MCF 10A (cell line): ENCODE measurements at regions not wholly inside any gene's neighbourhood (a gene's known extent, or its start where the extent isn't known, plus 50 kb on each side); places are given as distances from the start of the nearest gene placed in this dataset.

Source experiments
- BruUV-seq: library from RNA; stranded (reverse); fragments of 400-500 nt; replicated peaks from 2 replicates; lab custom pipeline; 2021; lab: Mats Ljungman, UMichigan
- CTCF ChIA-PET: fragments of 300-600 bp; sonication (Branson Sonifier 250); formaldehyde crosslinking; extraction: SDS; loops from one replicate; lab custom pipeline; 2021; ENCODE audit warnings: antibody characterized with exemption, inconsistent platforms; lab: Yijun Ruan, JAX
- POLR2A ChIA-PET: fragments of 300-600, 350-650 bp; sonication (Branson Sonifier 250); formaldehyde crosslinking; extraction: SDS; loops from one replicate; lab custom pipeline; 2020; ENCODE audit warnings: antibody characterized with exemption, inconsistent platforms; lab: Yijun Ruan, JAX
- DNase-seq: peaks from one replicate; pipeline ENCODE4 v3.0.0-alpha.2; 2018; ENCODE audit not compliant: unreplicated experiment
- H3K27ac Mint-ChIP-seq: one replicate; pipeline ENCODE4 v1.8.0; 2022; ENCODE audit warnings: mild to moderate bottlenecking, low read depth, mixed read lengths; ENCODE audit not compliant: unreplicated experiment
- H3K27me3 Mint-ChIP-seq: one replicate; pipeline ENCODE4 v1.8.0; 2022; ENCODE audit warnings: mixed read lengths; ENCODE audit not compliant: insufficient read depth, unreplicated experiment
- H3K36me3 Mint-ChIP-seq: one replicate; pipeline ENCODE4 v1.8.0; 2022; ENCODE audit warnings: mild to moderate bottlenecking, moderate library complexity, mixed read lengths; ENCODE audit not compliant: insufficient read depth, unreplicated experiment
- H3K4me1 Mint-ChIP-seq: one replicate; pipeline ENCODE4 v1.8.0; 2022; ENCODE audit warnings: mixed read lengths; ENCODE audit not compliant: insufficient read depth, unreplicated experiment
- H3K4me3 Mint-ChIP-seq: one replicate; pipeline ENCODE4 v1.8.0; 2022; ENCODE audit warnings: mild to moderate bottlenecking, moderate library complexity, mixed read lengths; ENCODE audit not compliant: unreplicated experiment
- H3K9me3 Mint-ChIP-seq: one replicate; pipeline ENCODE4 v1.8.0; 2022; ENCODE audit warnings: mixed read lengths; ENCODE audit not compliant: unreplicated experiment
- CTCF ChIP-seq: fragments of 200-600 bp; IDR thresholded peaks from one replicate; pipeline ENCODE4 v1.8.0; 2022; ENCODE audit warnings: antibody characterized with exemption, mild to moderate bottlenecking; ENCODE audit not compliant: unreplicated experiment
- intact Hi-C: fragments of 100-400 bp; cut with micrococcal nuclease; formaldehyde crosslinking; loops from 2 replicates; pipeline ENCODE4 v1.14.1; 2022

- no peak for DNase-seq
- intact Hi-C loops = no loop called here
- H3K9me3 Mint-ChIP-seq = no peaks in the 10 kb centered on the region
- CTCF ChIA-PET = no interaction called here
- TF ChIP-seq CTCF = no peak
- H3K27me3 Mint-ChIP-seq = no peaks in the 10 kb centered on the region
- peaks cover 12% of the 10 kb centered on the region for H3K4me1 Mint-ChIP-seq
- no peak overlapping the region for H3K27ac Mint-ChIP-seq
- no peaks in the 10 kb centered on the region for H3K36me3 Mint-ChIP-seq
- POLR2A ChIA-PET = interaction anchor here (0.6 kb wide), 1 partner anchor 204 kb away, joined by 3 read pairs; the partner anchor contains the start of gene MEX3C
- BruUV-seq = no TSS peak
- H3K4me3 Mint-ChIP-seq = no peak overlapping the region
Measured at GRCh38 chr18:51401912-51402311, 204.4 kb upstream of the MEX3C start.

- CTCF ChIA-PET = interaction anchor here (0.8 kb wide), 1 partner anchor 15 kb away, joined by 3 read pairs; no protein-coding TSS in a partner anchor
- H3K4me1 Mint-ChIP-seq = peaks cover 5% of the 10 kb centered on the region
- H3K27me3 Mint-ChIP-seq = no peaks in the 10 kb centered on the region
- no peak for DNase-seq
- intact Hi-C loops = no loop called here
- no peaks in the 10 kb centered on the region for H3K36me3 Mint-ChIP-seq
- H3K4me3 Mint-ChIP-seq = no peak overlapping the region
- POLR2A ChIA-PET = no interaction called here
- H3K27ac Mint-ChIP-seq = no peak overlapping the region
- no peak for TF ChIP-seq CTCF
- H3K9me3 Mint-ChIP-seq = no peaks in the 10 kb centered on the region
- BruUV-seq = no TSS peak
Measured at GRCh38 chr18:51404620-51405019, 207.1 kb upstream of the MEX3C start.

GRCh38 chr18:51405683-51406477 lies 208.4 kb upstream of the MEX3C start:
- H3K4me1 Mint-ChIP-seq = peaks cover under 1% of the 10 kb centered on the region
- no peak for TF ChIP-seq CTCF

GRCh38 chr18:51417643-51418483 lies 220.4 kb upstream of the MEX3C start:
- Mint-ChIP-seq H3K4me1 (no peaks in the 10 kb centered on the region), H3K27me3 (no peaks in the 10 kb centered on the region), H3K9me3 (no peaks in the 10 kb centered on the region), H3K27ac (peak overlapping the region; percentile 2), H3K36me3 (no peaks in the 10 kb centered on the region), H3K4me3 (no peak overlapping the region)
- TF ChIP-seq CTCF = no peak
- intact Hi-C loops = no loop called here
- ChIA-PET CTCF (interaction anchor here (0.9 kb wide), 1 partner anchor 45 kb away, joined by 3 read pairs; no protein-coding TSS in a partner anchor), POLR2A (no interaction called here)
- DNase-seq = no peak
- BruUV-seq = no TSS peak

More at GRCh38 chr18:51405683-51406477, 208.4 kb upstream of the MEX3C start:
- no TSS peak for BruUV-seq
- Mint-ChIP-seq H3K4me3 (no peak overlapping the region), H3K27ac (no peak overlapping the region), H3K27me3 (no peaks in the 10 kb centered on the region), H3K36me3 (no peaks in the 10 kb centered on the region), H3K9me3 (no peaks in the 10 kb centered on the region)
- POLR2A ChIA-PET = no interaction called here
- CTCF ChIA-PET = interaction anchor here (0.6 to 2.4 kb wide), 2 partner anchors 128 to 1185 kb away, joined by 7 to 9 read pairs; no protein-coding TSS in a partner anchor
- no peak for DNase-seq
- intact Hi-C loops = no loop called here
